GM18507 (cell line): ENCODE measurements at regions not wholly inside any gene's neighbourhood (a gene's known extent, or its start where the extent isn't known, plus 50 kb on each side); places are given as distances from the start of the nearest gene placed in this dataset.
"Not testable (repeated sequence)": the region's sequence is repeated elsewhere in the genome, so short reads cannot be mapped to it uniquely, and the experiment has no call there.

ENCODE experiments used
- DNase-seq: peaks from one replicate; pipeline ENCODE4 v3.0.0; 2011; ENCODE audit warnings: low read depth; ENCODE audit not compliant: insufficient read length; ENCODE audit errors: extremely low spot score
- FAIRE-seq: peaks from 2 replicates; lab custom pipeline; 2011; peaks lifted over from hg19 to GRCh38; lab: Jason Lieb, UNC

DNA sequence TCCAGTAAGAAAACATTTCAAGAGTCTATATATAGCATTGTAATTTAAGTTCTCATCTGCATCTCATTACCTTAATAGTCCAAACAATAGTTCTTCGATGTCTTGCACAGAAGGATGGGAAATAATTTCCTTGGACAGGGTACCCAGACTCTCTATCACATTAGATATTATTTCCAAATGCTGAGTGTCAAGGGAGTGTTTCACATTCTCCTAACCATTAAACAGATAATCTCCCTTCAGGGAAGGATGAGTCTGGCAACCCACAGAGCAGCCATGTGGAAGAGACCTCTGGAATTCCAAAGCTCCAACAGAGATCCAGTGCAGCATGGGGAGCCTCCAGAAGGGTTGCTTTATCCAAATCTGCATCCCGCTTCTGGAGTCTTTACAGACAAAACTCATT lies 89.6 kb downstream of the FZD1 start:
- no peak for FAIRE-seq
- no peak for DNase-seq

DNA sequence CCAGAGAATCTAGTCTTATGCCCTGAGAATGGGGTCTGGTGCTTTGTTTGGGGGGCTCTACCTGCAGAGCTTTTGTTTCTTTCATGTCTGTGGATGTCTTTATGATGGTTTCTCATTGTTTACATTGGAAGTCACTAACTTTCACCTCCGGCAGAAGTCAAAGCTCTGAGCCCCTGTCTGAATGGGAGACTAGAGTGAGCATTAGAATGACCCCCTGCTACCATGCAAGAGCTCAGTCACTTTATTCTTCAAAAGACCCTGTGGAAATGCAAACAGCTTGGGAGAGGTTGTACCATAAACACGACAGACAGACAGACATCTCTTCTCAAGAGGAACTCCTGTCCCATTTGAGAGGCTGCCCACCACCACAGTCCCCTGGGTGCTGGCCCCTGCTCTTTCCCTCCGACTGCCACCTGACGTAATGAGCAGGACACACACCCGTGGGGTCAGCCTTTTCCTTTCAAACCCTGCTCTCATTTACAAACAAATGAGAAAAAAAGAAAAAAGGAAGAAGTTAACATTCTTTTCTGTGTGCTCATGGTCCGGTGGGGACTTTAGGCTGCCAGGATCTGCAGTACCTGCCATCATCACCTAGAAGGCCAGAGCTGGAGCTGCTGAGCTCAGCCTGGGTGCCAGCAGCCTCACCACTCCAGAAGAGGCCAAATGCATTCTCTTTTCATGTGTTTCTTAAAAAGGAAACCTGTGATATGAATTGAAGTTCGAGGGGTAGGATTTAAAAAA lies 91.6 kb downstream of the FZD1 start:
- FAIRE-seq: no peak
- no peak for DNase-seq

DNA sequence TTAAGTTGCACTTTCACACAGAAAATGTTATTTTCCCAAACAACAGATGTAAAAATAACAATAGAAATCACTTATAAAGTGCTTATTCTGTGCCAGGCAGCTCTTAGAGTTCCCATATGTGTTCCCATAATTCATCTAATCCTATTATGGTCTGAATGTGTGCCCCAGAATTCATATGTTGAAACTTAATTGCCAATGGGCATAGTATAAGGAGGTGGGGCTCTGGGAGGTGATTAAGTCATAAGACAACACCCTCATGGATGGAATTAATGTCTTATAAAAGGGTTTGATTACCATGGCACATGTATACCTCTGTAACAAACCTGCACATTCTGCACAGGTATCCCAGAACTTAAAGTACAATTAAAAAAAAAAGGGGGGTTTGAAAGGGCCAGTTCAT lies 92.7 kb downstream of the FZD1 start:
- no peak for FAIRE-seq

DNA sequence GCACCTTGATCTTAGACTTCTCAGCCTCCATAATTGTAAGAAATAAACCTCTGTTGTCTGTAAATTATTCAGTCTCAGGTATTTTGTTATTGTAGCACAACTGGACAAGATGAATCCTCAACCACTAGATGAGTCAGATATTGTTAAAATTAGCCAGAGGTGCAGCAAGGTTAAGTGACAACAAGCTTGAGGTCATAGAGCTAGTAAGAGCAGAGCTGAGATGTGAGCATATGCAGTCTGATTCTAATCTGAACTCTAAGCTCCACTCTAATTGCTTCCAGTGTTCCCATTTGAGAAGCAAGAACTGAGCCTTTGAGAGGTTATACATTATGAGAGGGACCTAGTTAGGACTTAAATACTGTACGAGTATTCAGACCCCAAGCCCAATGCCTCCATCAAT lies 93.1 kb downstream of the FZD1 start:
- DNase-seq (no peak), FAIRE-seq (no peak)

More for the DNA sequence above, 92.7 kb downstream of the FZD1 start:
- no peak for DNase-seq

DNA sequence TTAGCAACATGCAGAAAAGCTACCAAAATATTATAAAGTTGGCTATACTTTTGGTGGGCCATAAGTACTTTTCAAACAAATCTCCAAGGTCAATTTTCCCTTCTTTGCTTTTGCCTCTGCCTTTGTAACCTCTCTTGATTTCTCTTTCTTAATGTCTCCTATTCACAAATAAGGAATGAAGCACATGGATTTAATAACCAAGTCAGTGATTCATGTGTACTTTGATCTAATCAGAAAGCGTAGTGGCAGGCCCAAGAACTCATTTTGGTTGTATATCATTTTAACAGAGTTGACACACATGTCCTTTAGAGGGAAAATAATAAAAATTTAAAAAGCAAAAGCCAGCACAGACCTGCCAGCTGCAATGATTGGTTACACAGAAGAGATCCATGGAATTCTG lies 93.7 kb downstream of the FZD1 start:
- DNase-seq (no peak), FAIRE-seq (no peak)

DNA sequence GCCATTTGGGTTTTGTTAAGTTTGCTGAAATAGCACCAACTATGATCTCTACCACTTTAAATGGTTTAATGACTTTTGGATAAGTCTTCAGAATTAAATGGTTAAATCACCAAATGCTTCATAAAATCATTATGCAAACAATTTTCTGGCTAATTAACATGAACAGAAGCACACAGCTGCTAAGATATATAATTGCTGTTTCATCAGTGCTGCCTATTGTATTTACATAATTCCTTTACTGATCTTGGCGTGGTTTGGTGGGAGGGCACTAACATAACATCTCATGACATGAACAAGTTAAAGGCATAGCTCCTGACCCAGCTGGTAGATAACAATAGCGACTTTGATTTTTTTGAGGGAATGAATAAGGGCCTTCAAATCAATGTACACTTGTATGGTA lies 94.1 kb downstream of the FZD1 start:
- no peak for FAIRE-seq
- no peak for DNase-seq

DNA sequence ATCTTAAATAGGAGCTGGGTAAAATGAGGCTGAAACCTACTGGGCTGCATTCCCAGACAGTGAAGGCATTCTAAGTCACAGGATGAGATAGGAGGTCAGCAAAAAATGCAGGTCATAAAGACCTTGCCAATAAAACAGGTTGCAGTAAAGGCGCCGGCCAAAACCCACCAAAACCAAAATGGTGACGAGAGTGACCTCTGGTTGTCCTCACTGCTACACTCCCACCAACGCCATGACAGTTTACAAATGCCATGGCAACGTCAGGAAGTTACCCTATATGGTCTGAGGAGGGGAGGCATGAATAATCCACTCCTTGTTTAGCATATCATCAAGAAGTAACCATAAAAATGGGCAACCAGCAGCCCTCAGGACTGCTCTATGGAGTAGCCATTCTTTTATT lies 100.9 kb downstream of the FZD1 start:
- not testable (repeated sequence) for DNase-seq, FAIRE-seq

DNA sequence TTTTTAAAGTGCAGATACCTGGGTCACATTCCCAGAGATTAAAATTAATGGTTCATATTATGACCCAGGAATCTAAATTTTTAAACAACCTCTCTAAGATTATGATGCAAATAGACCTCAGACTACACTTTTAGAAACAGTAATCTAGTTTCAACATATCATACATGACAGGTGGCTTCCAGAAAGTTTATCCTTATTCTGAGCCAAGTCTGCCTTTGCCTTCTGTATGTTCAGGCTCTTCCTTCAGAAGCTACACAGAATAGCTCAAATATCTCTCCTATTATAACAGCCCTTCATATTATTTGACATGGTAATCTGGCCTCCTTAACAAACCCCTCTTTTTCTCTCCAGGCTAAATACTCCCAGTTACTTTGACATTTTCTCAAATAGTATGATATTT lies 101.9 kb downstream of the FZD1 start:
- DNase-seq: no peak

DNA sequence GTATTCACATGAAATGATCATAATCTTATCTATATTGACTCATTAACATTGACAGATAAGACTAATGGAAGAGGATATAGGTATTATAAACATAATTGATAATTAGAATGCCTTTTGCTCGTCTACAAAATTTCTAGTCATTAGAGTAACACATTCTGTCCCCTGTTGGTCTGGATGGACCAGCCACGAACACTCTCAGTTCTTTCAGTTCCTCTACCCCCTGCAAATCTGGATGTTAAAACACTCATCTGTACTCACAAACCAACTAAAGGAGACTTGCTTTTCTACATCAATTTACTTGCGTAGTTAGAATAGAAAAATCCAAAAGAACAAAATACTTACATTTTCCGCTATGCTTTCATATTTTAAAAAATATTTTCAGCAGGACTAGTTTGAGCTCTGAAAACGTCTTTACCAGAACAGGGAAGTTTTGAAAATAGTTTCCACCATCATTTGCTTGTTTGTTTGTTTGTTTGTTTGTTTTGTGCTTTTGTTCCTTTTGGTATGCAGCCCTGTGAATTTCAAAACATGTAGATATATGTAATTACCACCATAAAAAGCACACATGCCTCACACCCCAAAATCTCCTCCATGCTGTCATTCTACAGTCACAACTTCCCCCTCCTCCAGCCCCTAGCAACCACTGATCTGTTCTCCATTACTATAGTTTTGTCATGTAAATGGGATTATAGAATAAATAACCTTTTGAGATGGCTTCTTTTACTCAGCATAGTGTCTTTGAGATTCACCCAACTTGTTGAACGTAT lies 103.8 kb downstream of the FZD1 start:
- FAIRE-seq: no peak
- no peak for DNase-seq

More for the DNA sequence above, 101.9 kb downstream of the FZD1 start:
- FAIRE-seq: no peak

DNA sequence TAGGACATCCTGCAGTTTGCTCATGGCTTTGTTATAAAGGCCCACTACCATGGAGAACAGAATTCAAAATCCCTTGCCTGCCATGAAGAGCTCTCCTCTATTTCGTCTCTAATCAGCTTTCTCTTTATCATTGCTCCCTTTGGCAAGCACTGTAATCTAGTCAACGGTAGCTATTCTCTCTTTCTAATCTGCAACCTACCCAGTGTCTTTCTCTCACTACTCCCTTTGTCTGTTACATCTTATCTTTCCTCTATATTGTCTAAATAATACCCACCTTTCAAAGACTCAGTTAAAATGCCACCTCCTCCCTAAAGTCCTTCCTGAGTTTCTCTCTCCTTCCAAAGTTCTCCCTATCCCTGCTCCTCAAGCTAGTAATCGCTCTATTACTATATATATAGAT lies 108.1 kb downstream of the FZD1 start:
- DNase-seq (no peak), FAIRE-seq (no peak)

DNA sequence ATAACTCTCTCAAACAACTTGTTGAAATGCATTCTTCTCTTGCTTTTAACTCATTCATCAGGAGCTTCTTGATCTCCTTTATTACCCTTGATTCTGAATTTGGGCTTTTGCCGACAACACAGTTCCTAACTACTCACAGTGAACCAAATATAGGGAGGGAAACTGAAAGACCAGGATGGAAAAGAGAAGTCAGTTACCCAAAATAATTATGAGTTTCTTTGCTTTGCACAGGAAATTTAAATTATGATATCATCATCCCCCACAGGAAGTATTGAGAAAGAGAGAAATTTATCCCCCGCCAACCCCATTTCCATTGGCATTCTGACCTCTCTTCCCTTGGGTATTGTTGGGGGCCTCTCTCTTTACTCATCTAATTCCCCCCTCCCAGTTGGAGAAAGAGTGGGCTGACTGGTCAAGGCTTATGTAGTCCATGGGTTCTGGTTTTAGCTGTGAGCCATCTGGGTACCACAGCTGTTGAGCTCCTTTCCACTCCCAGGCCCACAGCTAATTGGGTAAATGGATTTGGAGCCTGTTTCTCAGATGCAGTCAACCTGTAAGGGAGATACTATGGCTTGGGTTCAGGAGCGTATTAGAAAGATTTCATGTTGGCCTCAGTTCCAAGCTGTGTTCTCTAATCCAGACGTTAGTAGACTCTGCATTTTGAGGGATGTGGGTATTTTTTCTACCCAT lies 109.0 kb downstream of the FZD1 start:
- FAIRE-seq (no peak), DNase-seq (no peak)

DNA sequence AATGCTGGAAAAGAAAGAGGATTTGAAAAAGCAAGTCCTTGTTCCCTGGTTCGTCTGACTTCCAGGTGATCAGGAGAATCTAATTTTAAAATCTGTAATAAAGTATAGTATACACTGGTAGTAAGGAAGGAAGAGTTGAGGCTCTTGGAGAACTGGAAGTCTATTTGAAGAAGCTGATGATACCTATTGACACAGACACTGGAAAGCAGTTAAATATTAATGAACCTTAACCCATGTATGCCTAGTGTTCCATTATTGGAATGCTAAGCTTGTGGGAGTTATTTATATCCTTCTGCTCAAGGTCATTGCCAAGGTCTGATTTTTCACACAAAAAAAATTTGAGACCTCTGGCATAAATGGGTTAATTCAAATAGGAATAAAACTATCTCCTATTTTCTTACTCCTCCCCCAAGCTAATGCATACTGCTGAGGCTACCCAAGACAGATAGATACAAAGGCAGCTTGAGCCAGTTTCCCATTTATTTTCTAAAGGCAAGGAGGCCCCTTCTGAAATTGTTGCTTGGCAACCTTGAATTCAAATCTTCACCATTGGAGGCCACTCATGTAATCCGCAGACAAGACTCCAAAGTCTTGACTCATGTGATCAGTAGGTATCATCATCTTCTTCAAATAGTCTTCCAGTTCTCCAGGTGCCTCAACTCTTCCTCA lies 110.2 kb downstream of the FZD1 start:
- FAIRE-seq (no peak), DNase-seq (no peak)

DNA sequence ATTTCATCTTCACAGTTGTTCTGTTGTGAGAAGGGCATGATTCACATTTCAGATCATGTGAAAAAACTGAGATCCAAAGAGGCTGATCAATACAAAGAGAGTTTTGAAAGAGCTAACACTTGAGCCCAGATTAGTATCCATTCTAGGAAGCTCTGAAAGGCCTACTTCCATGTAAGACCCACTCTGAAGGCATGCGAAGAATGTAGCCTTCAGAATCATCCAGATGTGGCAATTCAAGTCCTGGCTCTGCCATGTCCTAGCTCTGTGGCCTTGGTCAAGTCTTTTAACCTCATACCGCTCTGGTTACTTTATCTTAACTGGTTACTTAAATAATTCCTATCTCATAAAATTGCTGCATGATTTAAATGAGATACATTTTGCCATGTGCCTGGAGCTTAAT lies 111.1 kb downstream of the FZD1 start:
- no peak for FAIRE-seq
- no peak for DNase-seq

DNA sequence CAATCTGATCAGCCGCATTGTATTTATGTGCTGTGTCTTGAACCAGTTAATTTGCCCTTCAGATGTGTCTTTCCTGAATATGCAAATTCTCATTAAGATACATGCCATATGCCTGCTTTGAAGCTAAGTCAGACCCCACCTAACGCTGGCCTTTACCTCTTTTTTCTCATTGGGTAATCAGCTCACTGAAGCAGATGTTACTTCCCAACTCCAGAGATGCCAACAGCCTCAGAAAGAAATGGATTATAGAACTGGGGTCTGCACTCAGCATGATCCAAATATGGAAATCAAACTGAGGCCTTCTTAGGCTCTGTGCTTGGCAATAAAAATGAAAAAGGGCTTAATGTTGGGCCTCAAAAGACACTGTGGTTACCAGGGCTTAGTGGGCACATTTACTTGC lies 113.9 kb downstream of the FZD1 start:
- FAIRE-seq (no peak), DNase-seq (no peak)

DNA sequence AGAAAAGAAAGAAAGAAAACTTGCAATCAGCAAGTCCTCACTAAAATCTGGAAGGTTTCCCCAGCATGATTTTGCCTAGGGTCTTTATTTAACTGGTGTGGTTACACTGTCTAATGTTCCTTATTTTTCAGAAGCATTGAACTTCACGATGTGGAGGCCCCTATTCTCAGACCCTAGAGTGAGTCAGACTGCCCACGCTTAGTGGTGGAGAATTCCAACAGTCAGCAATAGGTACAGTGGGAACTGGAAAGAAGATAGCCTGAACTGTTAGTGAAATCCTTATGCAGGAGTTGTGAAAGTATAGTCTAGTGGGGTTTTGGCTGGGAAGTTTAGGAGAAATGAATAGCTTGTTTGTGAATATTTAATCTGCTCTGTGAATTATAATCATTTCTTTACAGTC lies 115.0 kb downstream of the FZD1 start:
- FAIRE-seq (no peak), DNase-seq (no peak)

DNA sequence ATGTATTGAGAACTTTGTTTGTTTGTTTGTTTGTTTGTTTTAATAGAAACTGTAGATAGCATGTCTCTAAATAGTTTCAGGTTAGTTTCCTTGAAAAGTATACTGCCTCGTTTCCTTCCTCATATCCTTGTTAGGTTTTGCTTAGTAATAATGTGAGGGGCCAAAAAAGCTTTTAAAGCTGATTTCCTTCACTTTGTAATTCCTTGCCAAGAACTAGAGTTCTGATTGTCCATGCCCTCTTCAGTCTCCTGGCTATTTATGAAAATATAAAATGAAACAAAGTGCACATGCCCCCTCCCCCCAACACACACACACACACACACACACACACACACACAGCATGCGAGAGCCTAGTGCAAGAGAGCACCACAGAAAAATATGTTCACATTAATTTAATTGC lies 115.8 kb downstream of the FZD1 start:
- DNase-seq (no peak), FAIRE-seq (no peak)

DNA sequence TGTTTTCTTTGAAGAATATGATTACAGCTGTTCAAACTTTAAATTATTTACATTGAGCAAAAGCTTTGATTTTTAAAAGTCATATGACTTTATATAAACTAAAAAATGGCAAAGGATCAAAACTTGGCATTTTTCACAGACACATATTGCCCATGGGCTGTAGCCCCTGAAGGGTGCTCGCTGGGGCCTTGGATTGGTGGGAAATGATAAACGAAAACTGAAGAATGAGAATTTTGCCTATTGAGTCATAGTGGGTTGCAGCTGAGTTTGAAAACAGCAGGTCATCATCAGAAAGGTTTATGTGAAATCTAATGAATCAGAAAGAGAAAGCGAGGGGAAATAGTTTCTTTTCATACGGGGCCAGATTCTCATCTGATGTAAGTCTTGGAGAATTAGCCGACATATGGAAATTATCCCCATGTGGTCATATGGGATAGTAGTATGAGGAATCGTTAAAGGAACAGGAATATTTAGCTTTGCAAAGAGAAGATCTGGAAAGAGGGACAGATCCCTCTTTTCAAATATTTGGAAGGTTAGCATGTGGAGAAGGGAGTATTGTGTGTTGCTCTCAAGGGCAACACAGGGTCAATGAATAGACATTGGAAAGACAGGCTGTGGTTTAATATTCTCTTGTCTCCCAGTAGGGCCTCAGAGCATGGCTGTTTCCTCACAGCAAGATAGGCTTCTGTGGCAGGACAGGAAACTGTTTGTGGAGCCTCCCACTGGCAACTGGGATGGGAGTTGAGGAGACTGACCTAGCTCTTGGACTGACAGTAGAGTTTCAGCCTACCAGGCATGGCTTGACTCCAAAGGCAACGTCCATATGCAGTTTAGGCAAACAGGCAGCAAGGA lies 119.0 kb downstream of the FZD1 start:
- DNase-seq (no peak), FAIRE-seq (no peak)

DNA sequence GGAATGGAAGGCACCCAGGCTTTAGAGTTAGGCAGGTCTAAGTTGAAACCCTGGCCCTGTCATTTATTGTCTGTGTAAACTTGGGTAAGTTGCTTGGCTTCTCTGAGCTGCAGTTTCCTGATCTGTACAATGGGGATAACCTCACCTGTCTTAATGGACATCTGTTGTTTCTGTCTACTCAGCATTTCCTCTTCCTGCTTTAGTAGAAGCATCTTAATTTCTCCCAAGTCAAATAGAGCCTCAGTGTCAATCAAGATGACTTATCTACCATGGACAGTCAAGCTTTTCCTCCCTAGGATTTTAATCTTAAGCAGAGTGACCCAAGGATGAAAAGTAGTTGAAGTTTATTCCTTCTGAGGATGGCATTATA lies 119.7 kb downstream of the FZD1 start:
- no peak for DNase-seq
- FAIRE-seq: no peak

DNA sequence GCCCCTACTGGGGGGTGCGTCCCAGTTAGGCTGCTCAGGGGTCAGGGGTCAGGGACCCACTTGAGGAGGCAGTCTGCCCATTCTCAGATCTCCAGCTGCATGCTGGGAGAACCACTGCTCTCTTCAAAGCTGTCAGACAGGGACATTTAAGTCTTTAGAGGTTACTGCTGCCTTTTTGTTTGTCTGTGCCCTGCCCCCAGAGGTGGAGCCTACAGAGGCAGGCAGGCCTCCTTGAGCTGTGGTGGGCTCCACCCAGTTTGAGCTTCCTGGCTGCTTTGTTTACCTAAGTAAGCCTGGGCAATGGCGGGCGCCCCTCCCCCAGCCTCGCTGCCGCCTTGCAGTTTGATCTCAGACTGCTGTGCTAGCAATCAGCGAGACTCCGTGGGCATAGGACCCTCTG lies 130.5 kb downstream of the FZD1 start:
- DNase-seq, FAIRE-seq: not testable (repeated sequence)
